Tibial artery (tissue), 4 donors: ENCODE measurements at regions not wholly inside any gene's neighbourhood (a gene's known extent, or its start where the extent isn't known, plus 50 kb on each side); places are given as distances from the start of the nearest gene placed in this dataset.
A peak's percentile ranks its signal among the peaks of the same experiment; 100 is the strongest.

ENCODE experiments used
- DNase-seq, 2 donors: peaks; one replicate each; pipeline ENCODE4 v3.0.0-alpha.2; 2019
- H3K27ac ChIP-seq, 2 donors: fragments of 200-600 bp; sonication (generic) in 1 of 2; 1 replicate in 1 of 2; 2 replicates in 1 of 2; pipeline ENCODE4 v1.5.1; 2018 to 2019; ENCODE audit warnings: mild to moderate bottlenecking in 1 of 2
- H3K27me3 ChIP-seq, 2 donors: fragments of 200-600 bp; sonication (generic) in 1 of 2; one replicate each; pipeline versions ENCODE4 v1.5.1 to v1.6.0; 2016 to 2019
- H3K36me3 ChIP-seq, 3 donors: fragments of 200-600 bp; sonication (generic) in 2 of 3; one replicate each; pipeline ENCODE4 v1.5.1; 2016 to 2019; ENCODE audit warnings: mild to moderate bottlenecking in 2 of 3
- H3K4me1 ChIP-seq, 4 donors: fragments of 200-600 bp; sonication (generic) in 2 of 4; 1 replicate in 3 of 4; 2 replicates in 1 of 4; pipeline ENCODE4 v1.5.1; 2016 to 2019
- H3K4me3 ChIP-seq, 2 donors: fragments of 200-600 bp; sonication (generic) in 1 of 2; 1 replicate in 1 of 2; 2 replicates in 1 of 2; pipeline ENCODE4 v1.5.1; 2018 to 2019; ENCODE audit warnings: mild to moderate bottlenecking in 2 of 2
- H3K9me3 ChIP-seq, 3 donors: fragments of 200-600 bp; sonication (generic) in 1 of 3; one replicate each; pipeline ENCODE4 v1.5.1; 2016 to 2019
- intact Hi-C: fragments of 100-400 bp; cut with DNase I; formaldehyde crosslinking; loops from one replicate; pipeline ENCODE4 v1.15.0; 2023; ENCODE audit warnings: low total_unique reads
- TF ChIP-seq, protein P1 (sequence below), 2 experiments: fragments of 200-600 bp in 1 of 2; fragments of 450-650 bp in 1 of 2; IDR thresholded peaks; one replicate each; pipeline ENCODE4 v1.5.1; 2017 to 2019; ENCODE audit warnings: antibody characterized with exemption in 2 of 2, mild to moderate bottlenecking in 1 of 2, moderate library complexity in 1 of 2

DNA sequence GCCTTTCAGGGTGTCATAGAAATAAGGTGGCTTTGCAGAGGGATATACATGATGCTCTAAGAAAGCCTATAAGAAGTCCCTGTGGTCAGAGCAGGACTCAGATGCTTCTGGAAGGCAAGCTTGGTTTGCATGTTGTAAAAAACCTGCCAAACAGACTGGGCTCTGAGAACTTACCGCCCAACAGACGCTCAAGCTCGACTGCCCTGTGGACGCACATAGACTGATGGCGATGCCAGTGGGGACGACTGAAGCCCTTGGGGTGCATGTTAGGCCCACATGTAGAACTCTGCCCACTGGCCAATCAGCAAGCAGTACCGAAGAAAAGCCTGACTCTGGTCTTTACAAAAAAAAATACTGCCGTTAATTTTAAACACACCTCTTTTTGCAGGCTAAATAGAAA lies 133.8 kb downstream of the NAV1 start:
- no peak for DNase-seq
- no peaks in the 10 kb centered on the region for H3K36me3 ChIP-seq
- H3K27me3 ChIP-seq: no peaks in the 10 kb centered on the region
- TF ChIP-seq, protein P1, sequence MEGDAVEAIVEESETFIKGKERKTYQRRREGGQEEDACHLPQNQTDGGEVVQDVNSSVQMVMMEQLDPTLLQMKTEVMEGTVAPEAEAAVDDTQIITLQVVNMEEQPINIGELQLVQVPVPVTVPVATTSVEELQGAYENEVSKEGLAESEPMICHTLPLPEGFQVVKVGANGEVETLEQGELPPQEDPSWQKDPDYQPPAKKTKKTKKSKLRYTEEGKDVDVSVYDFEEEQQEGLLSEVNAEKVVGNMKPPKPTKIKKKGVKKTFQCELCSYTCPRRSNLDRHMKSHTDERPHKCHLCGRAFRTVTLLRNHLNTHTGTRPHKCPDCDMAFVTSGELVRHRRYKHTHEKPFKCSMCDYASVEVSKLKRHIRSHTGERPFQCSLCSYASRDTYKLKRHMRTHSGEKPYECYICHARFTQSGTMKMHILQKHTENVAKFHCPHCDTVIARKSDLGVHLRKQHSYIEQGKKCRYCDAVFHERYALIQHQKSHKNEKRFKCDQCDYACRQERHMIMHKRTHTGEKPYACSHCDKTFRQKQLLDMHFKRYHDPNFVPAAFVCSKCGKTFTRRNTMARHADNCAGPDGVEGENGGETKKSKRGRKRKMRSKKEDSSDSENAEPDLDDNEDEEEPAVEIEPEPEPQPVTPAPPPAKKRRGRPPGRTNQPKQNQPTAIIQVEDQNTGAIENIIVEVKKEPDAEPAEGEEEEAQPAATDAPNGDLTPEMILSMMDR (IDR thresholded peaks at IDR 0.05): no peak
- no peaks in the 10 kb centered on the region for H3K9me3 ChIP-seq
- intact Hi-C loops: no loop called here
- H3K27ac ChIP-seq: no peak overlapping the region
- H3K4me1 ChIP-seq: peaks cover 0 to 19% (median 3%) of the 10 kb centered on the region in 4 donors
- no peak overlapping the region for H3K4me3 ChIP-seq

DNA sequence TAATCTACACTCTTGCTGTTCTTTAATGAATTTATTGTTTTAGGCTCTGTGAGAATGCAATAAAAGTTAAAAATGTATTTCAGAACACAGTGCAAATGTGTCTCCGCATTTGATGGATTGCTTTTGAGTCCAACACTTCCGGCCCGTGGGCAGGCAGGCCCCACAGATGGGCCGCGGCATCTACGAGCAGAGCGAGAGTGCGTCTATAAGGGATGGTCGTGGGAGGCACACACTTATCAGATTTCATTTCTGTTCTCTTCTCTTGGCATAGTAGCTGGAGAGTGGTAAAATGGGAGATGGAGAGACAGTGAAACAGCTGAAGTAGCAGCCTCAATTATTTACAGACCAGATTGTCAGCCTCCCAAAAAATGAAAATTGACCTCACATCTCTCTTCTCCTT lies 134.2 kb downstream of the NAV1 start:
- H3K36me3 ChIP-seq: no peaks in the 10 kb centered on the region
- TF ChIP-seq, protein P1 (IDR thresholded peaks at IDR 0.05): no peak
- no peak overlapping the region for H3K27ac ChIP-seq
- intact Hi-C loops: no loop called here
- no peaks in the 10 kb centered on the region for H3K9me3 ChIP-seq
- H3K4me3 ChIP-seq: no peak overlapping the region
- peaks cover 0 to 19% (median 3%) of the 10 kb centered on the region in 4 donors for H3K4me1 ChIP-seq
- no peaks in the 10 kb centered on the region for H3K27me3 ChIP-seq
- DNase-seq: no peak

DNA sequence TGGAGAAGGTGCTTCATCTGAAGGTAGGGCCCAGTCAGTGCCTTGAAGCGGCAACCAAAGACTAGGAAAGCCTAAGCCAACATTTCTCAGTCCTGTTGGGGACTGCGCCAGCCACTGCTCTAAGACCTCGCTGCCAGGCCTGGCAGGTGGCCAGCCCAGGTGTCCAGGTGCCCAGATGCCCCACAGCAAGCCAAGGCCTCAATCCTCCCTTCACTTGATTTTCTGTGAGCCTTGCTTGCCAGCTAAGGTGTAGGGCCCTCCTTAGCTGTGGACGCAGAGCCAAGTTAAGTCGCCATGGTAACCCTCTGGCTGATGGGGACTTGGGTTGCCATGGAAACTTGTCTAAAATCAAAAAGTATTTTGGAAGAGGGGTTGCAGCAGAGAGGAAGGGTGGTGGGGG lies 135.0 kb downstream of the NAV1 start:
- Histone ChIP-seq H3K4me3 (no peak overlapping the region), H3K9me3 (no peaks in the 10 kb centered on the region), H3K27ac (no peak overlapping the region)

DNA sequence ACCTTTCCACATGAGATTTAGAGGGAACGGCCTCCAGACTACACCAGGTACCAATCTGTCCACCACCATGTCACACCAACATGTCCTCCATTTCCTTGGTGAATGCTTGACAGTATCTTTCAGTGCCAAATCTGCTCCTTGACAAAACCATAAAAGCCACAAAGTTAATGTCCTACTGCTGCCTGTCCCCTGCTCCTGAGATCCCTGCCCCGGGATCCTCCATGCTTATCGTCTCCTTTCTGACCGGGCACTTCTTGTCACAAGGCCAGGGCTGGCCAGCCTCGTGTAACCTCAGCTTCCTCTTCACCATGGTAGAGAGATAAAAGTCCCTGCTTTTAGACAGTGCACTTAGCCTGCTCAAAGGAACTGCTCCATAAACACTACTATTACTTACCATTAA lies 136.2 kb downstream of the NAV1 start:
- H3K4me1 ChIP-seq: peaks cover 0 to 19% (median 3%) of the 10 kb centered on the region in 4 donors
- no peaks in the 10 kb centered on the region for H3K27me3 ChIP-seq
- DNase-seq: peak in 1 of 2 donors; percentile 51
- intact Hi-C loops: no loop called here
- no peak overlapping the region for H3K27ac ChIP-seq
- H3K4me3 ChIP-seq: no peak overlapping the region
- no peaks in the 10 kb centered on the region for H3K9me3 ChIP-seq
- TF ChIP-seq, protein P1 (IDR thresholded peaks at IDR 0.05): no peak
- no peaks in the 10 kb centered on the region for H3K36me3 ChIP-seq

More for the DNA sequence above, 135.0 kb downstream of the NAV1 start:
- no peaks in the 10 kb centered on the region for H3K27me3 ChIP-seq
- DNase-seq: no peak
- peaks cover 0 to 19% (median 3%) of the 10 kb centered on the region in 4 donors for H3K4me1 ChIP-seq
- intact Hi-C loops: no loop called here
- no peaks in the 10 kb centered on the region for H3K36me3 ChIP-seq
- TF ChIP-seq, protein P1 (IDR thresholded peaks at IDR 0.05): no peak

DNA sequence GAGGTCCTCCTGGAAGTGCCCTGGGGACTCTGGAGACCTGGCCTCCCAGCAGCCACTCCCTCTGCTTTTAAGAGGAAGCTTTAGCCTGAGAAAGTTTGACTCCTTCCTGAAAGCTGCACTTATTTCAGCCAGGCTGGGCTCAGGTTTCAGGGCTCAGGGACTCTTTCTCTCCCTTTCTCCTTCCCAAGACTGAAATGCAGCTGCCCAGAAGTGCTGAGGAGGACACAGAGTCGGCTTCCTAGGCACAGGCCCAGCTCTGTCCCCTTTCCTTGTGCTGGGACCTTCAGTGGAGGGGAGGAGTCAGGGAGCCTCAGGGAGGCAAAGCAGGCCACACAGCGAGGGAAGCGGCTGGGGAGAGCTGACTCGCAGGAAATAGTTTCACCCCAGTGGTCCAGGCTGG lies 137.3 kb downstream of the NAV1 start:
- no peaks in the 10 kb centered on the region for H3K27me3 ChIP-seq
- intact Hi-C loops: no loop called here
- no peak overlapping the region for H3K4me3 ChIP-seq
- TF ChIP-seq, protein P1 (IDR thresholded peaks at IDR 0.05): no peak
- H3K36me3 ChIP-seq: no peaks in the 10 kb centered on the region
- peaks cover 0 to 19% (median 3%) of the 10 kb centered on the region in 4 donors for H3K4me1 ChIP-seq
- no peaks in the 10 kb centered on the region for H3K9me3 ChIP-seq
- DNase-seq: no peak
- H3K27ac ChIP-seq: no peak overlapping the region

DNA sequence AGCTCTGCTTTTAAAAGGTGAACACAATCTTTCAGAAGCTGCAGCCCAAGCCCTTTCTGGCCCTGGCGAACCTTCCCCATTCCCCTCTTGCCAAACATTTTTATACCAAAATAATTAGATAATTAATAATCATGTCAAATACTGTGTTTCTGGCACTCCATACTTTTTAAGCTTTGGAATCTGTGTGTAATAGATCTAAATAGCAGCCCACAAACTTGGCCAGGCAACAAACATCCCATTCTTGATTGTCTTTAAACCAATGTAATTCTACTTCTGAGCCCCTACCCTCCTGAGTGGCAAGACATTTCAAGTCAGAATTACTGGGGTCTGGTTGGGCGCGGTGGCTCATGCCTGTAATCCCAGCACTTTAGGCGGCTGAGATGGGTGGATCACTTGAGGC lies 137.7 kb downstream of the NAV1 start:
- DNase-seq: no peak

More for the DNA sequence above, 137.7 kb downstream of the NAV1 start:
- no peaks in the 10 kb centered on the region for H3K36me3 ChIP-seq
- TF ChIP-seq, protein P1 (IDR thresholded peaks at IDR 0.05): no peak
- H3K4me3 ChIP-seq: no peak overlapping the region
- no peaks in the 10 kb centered on the region for H3K27me3 ChIP-seq
- peaks cover 0 to 19% (median 3%) of the 10 kb centered on the region in 4 donors for H3K4me1 ChIP-seq
- no peaks in the 10 kb centered on the region for H3K9me3 ChIP-seq
- H3K27ac ChIP-seq: no peak overlapping the region
- intact Hi-C loops: no loop called here
